ENCODE measurements at regions not wholly inside any gene's neighbourhood (a gene's known extent, or its start where the extent isn't known, plus 50 kb on each side); places are given as distances from the start of the nearest gene placed in this dataset.

DNA sequence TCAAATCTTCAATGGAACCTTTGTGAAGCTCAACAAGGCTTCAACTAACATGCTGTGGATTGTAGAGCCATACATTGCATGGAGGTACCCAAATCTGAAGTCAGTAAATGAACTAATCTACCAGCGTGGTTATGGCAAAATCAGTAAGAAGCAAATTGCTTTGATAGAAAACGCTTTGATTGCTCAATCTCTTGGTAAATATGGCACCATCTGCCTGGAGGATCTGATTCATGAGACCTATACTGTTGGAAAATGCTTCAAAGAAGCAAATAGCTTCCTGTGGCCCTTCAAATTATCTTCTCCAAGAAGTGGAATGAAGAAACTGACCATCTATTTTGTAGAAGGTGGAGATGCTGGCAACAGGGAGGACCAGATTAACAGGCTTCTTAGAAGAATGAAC is 54.7 kb upstream of the TTC39B start:
- ChIA-PET POLR2A (no interaction called here), CTCF (interaction anchor here (1.0 kb wide), 1 partner anchor 61 kb away, joined by 3 read pairs; the partner anchor contains the start of gene SNAPC3)
- TF ChIP-seq, protein P1, sequence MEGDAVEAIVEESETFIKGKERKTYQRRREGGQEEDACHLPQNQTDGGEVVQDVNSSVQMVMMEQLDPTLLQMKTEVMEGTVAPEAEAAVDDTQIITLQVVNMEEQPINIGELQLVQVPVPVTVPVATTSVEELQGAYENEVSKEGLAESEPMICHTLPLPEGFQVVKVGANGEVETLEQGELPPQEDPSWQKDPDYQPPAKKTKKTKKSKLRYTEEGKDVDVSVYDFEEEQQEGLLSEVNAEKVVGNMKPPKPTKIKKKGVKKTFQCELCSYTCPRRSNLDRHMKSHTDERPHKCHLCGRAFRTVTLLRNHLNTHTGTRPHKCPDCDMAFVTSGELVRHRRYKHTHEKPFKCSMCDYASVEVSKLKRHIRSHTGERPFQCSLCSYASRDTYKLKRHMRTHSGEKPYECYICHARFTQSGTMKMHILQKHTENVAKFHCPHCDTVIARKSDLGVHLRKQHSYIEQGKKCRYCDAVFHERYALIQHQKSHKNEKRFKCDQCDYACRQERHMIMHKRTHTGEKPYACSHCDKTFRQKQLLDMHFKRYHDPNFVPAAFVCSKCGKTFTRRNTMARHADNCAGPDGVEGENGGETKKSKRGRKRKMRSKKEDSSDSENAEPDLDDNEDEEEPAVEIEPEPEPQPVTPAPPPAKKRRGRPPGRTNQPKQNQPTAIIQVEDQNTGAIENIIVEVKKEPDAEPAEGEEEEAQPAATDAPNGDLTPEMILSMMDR (IDR thresholded peaks at IDR 0.05; ENCODE audit: insufficient read depth, low read depth, low read length), result no peak
- H3K36me3 ChIP-seq (ENCODE audit: control insufficient read depth, insufficient read depth, low read length), result no peaks in the 10 kb centered on the region
- H3K4me3 ChIP-seq (ENCODE audit: low read depth, low read length), result no peak overlapping the region
- no peak for DNase-seq (ENCODE audit: low read depth)
- no peaks in the 10 kb centered on the region for H3K27me3 ChIP-seq (ENCODE audit: control insufficient read depth, insufficient read depth, low read length)

DNA sequence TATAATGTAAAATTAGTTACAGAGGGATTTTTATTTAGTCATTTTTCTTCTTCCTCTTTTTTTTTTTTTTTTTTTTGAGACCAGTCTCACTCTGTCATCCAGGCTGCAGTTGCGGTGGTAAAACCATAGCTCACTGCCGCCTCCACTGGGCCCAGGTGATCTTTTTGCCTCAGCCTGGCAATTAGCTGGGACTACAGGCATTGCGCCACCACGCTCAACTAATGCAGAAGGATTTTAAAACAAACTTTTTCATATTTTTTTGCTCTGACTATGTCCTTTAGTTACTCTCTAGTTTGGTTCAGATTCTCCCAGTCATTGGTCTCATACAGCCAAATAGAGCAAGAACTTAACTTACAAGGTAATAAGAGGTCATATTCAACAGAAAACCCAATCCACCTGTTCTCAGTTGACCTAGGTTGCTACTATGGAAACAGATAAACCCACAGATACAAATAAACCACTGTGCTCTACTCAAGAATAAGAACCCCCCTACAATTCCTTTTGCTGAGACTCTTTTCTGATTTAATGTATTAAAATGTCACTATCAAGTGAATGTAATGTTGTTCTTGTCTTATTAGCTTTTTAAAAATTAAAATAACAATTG is 50.1 kb upstream of the TTC39B start:
- Histone ChIP-seq H3K27me3 (ENCODE audit: control insufficient read depth, insufficient read depth, low read length) (no peaks in the 10 kb centered on the region; the same call in 1 of the 2 replicates), H3K4me3 (ENCODE audit: low read depth, low read length) (no peak overlapping the region), H3K36me3 (ENCODE audit: control insufficient read depth, insufficient read depth, low read length) (no peaks in the 10 kb centered on the region)
- TF ChIP-seq, protein P1 (IDR thresholded peaks at IDR 0.05; ENCODE audit: insufficient read depth, low read depth, low read length), result no peak
- POLR2A ChIA-PET, result no interaction called here
- CTCF ChIA-PET, result no interaction called here
- no peak for DNase-seq (ENCODE audit: low read depth)

Measured in BJ (cell line).